Gastroesophageal sphincter (tissue), 4 donors: ENCODE measurements at regions not wholly inside any gene's neighbourhood (a gene's known extent, or its start where the extent isn't known, plus 50 kb on each side); places are given as distances from the start of the nearest gene placed in this dataset.
"Not testable (repeated sequence)": the region's sequence is repeated elsewhere in the genome, so short reads cannot be mapped to it uniquely, and the experiment has no call there.

Experiments used
- ATAC-seq: fragments of 150-250 bp; one replicate; pipeline ENCODE4 v1.9.1; 2016; ENCODE audit warnings: mild to moderate bottlenecking, moderate library complexity
- H3K27ac ChIP-seq, 4 donors: fragments of 200-600 bp; sonication (generic) in 3 of 4; 1 replicate in 3 of 4; 2 replicates in 1 of 4; pipeline ENCODE4 v1.5.1; 2016 to 2019
- H3K27me3 ChIP-seq: fragments of 200-600 bp; sonication (generic); one replicate; pipeline ENCODE4 v1.5.1; 2019
- H3K36me3 ChIP-seq, 2 donors: fragments of 200-600 bp; sonication (generic); one replicate each; pipeline ENCODE4 v1.5.1; 2019; ENCODE audit warnings: control low read depth in 1 of 2
- H3K4me1 ChIP-seq, 3 donors: fragments of 200-600 bp; sonication (generic); 1 replicate in 2 of 3; 2 replicates in 1 of 3; pipeline ENCODE4 v1.5.1; 2016 to 2019; ENCODE audit warnings: control low read depth in 2 of 3
- H3K4me3 ChIP-seq, 2 donors: fragments of 200-600 bp; sonication (generic); one replicate each; pipeline ENCODE4 v1.5.1; 2019; ENCODE audit warnings: mild to moderate bottlenecking in 1 of 2, moderate library complexity in 1 of 2
- H3K9me3 ChIP-seq, 3 donors: fragments of 200-600 bp; sonication (generic); one replicate each; pipeline ENCODE4 v1.5.1; 2017 to 2019; ENCODE audit warnings: control low read depth in 2 of 3
- CTCF ChIP-seq, 4 experiments: fragments of 200-600 bp in 2 of 4; fragments of 450-650 bp in 2 of 4; sonication (generic) in 1 of 4; IDR thresholded peaks; one replicate each; pipeline ENCODE4 v1.5.1; 2017 to 2019; ENCODE audit warnings: antibody characterized with exemption in 4 of 4, mild to moderate bottlenecking in 2 of 4, moderate library complexity in 2 of 4
- EP300 ChIP-seq: sonication (generic); formaldehyde crosslinking; IDR thresholded peaks from one replicate; pipeline ENCODE4 v1.6.1; 2017; ENCODE audit warnings: antibody characterized with exemption, mild to moderate bottlenecking
- POLR2A ChIP-seq, 2 donors: fragments of 450-650 bp; IDR thresholded peaks; one replicate each; pipeline ENCODE4 v1.6.1; 2017; ENCODE audit warnings: antibody characterized with exemption in 2 of 2, mild to moderate bottlenecking in 2 of 2, moderate library complexity in 1 of 2
- POLR2AphosphoS5 ChIP-seq: sonication (generic); formaldehyde crosslinking; IDR thresholded peaks from one replicate; pipeline ENCODE4 v1.6.1; 2017; ENCODE audit warnings: antibody characterized with exemption
- WGBS, 2 donors: methylation state at CpG; one replicate each; pipeline ENCODE4 v1.1.5; 2018; ENCODE audit warnings: low coverage in 1 of 2; 5-methylcytosine and 5-hydroxymethylcytosine counted together

GRCh38 chr10:64416011-64416410 is 894.8 kb downstream of the REEP3 start:
- Histone ChIP-seq H3K4me1 (no peaks in the 10 kb centered on the region), H3K27ac (no peak overlapping the region), H3K4me3 (no peak overlapping the region), H3K27me3 (no peaks in the 10 kb centered on the region), H3K36me3 (no peaks in the 10 kb centered on the region), H3K9me3 (no peaks in the 10 kb centered on the region)
- no peak for TF ChIP-seq EP300
- no peak for TF ChIP-seq POLR2A (IDR thresholded peaks at IDR 0.05)
- TF ChIP-seq CTCF (IDR thresholded peaks at IDR 0.05), result no peak
- TF ChIP-seq POLR2AphosphoS5, result no peak
- ATAC-seq, result no peak
- WGBS, 2 donors, result 40 to 45% methylated on average over 1 of the region's 1 CpG

GRCh38 chr10:64419461-64419860 is 898.3 kb downstream of the REEP3 start:
- no peak for ATAC-seq
- Histone ChIP-seq H3K4me3 (no peak overlapping the region), H3K36me3 (no peaks in the 10 kb centered on the region), H3K9me3 (no peaks in the 10 kb centered on the region), H3K4me1 (no peaks in the 10 kb centered on the region), H3K27me3 (no peaks in the 10 kb centered on the region), H3K27ac (no peak overlapping the region)
- 63 to 75% methylated on average over 2 of the region's 2 CpGs for WGBS, 2 donors
- TF ChIP-seq POLR2A (IDR thresholded peaks at IDR 0.05), result no peak
- no peak for TF ChIP-seq CTCF (IDR thresholded peaks at IDR 0.05)
- TF ChIP-seq EP300, result no peak
- TF ChIP-seq POLR2AphosphoS5, result no peak

GRCh38 chr10:64426745-64427144 is 905.5 kb downstream of the REEP3 start:
- Histone ChIP-seq H3K36me3 (no peaks in the 10 kb centered on the region), H3K9me3 (no peaks in the 10 kb centered on the region), H3K27me3 (no peaks in the 10 kb centered on the region), H3K27ac (no peak overlapping the region), H3K4me3 (no peak overlapping the region), H3K4me1 (no peaks in the 10 kb centered on the region)
- WGBS, 2 donors, result 76 to 92% methylated on average over 2 to 3 of the region's 3 CpGs
- ATAC-seq, result no peak
- TF ChIP-seq POLR2AphosphoS5, result no peak

- H3K36me3 ChIP-seq, result no peaks in the 10 kb centered on the region
- H3K27me3 ChIP-seq, result no peaks in the 10 kb centered on the region
- H3K4me3 ChIP-seq, result no peak overlapping the region
- ATAC-seq, result no peak
- no peaks in the 10 kb centered on the region for H3K9me3 ChIP-seq
- no peaks in the 10 kb centered on the region for H3K4me1 ChIP-seq
- TF ChIP-seq EP300 (no peak), POLR2AphosphoS5 (no peak), POLR2A (IDR thresholded peaks at IDR 0.05) (no peak), CTCF (IDR thresholded peaks at IDR 0.05) (no peak)
- H3K27ac ChIP-seq, result no peak overlapping the region
- 29 to 45% methylated on average over 2 of the region's 2 CpGs for WGBS, 2 donors
Observed at GRCh38 chr10:64430690-64431323, 909.6 kb downstream of the REEP3 start.

GRCh38 chr10:64441872-64442271 is 920.7 kb downstream of the REEP3 start:
- not testable (repeated sequence) for H3K4me1 ChIP-seq, H3K27me3 ChIP-seq, H3K9me3 ChIP-seq, H3K36me3 ChIP-seq, H3K27ac ChIP-seq, H3K4me3 ChIP-seq, ATAC-seq
- WGBS, 2 donors, result 91% methylated on average over 6 of the region's 14 CpGs; no CpG with 5 or more reads in 1 of the 2 donors

GRCh38 chr10:64444163-64444562 is 923.0 kb downstream of the REEP3 start:
- Histone ChIP-seq H3K27ac (no peak overlapping the region), H3K27me3 (no peaks in the 10 kb centered on the region), H3K36me3 (no peaks in the 10 kb centered on the region), H3K4me3 (no peak overlapping the region), H3K9me3 (no peaks in the 10 kb centered on the region), H3K4me1 (no peaks in the 10 kb centered on the region)
- no peak for TF ChIP-seq EP300
- TF ChIP-seq POLR2A (IDR thresholded peaks at IDR 0.05), result no peak
- TF ChIP-seq POLR2AphosphoS5, result no peak
- no peak for TF ChIP-seq CTCF (IDR thresholded peaks at IDR 0.05)
- ATAC-seq, result no peak
